IMR-90 (cell line): ENCODE measurements at regions not wholly inside any gene's neighbourhood (a gene's known extent, or its start where the extent isn't known, plus 50 kb on each side); places are given as distances from the start of the nearest gene placed in this dataset.

ENCODE experiments used
- ATAC-seq: fragments of 200-7000 bp; cut with Tn5 transposase; 2 replicates; pipeline ENCODE4 v1.9.1; 2020; ENCODE audit warnings: low read depth, mild to moderate bottlenecking, moderate library complexity
- BruUV-seq: library from RNA; stranded (reverse); fragments of 400-500 nt; replicated peaks from 2 replicates; lab custom pipeline; 2021; lab: Mats Ljungman, UMichigan
- CTCF ChIA-PET: fragments of 300-600 bp; formaldehyde crosslinking; extraction: SDS; loops from one replicate; lab custom pipeline; 2021; ENCODE audit warnings: antibody characterized with exemption; lab: Yijun Ruan, JAX
- POLR2A ChIA-PET: fragments of 300-600 bp; sonication (Branson Sonifier 250); formaldehyde crosslinking; loops from one replicate; lab custom pipeline; 2022; ENCODE audit warnings: antibody characterized with exemption; ENCODE audit not compliant: unreplicated experiment; lab: Charles Lee
- DNase-seq: peaks from one replicate; pipeline ENCODE4 v3.0.0; 2013
- H2AFZ ChIP-seq: replicated peaks from 2 replicates; pipeline ENCODE3; 2013; ENCODE audit warnings: low read length, mild to moderate bottlenecking; ENCODE audit not compliant: poor library complexity
- H2AK5ac ChIP-seq: 2 replicates; pipeline ENCODE4 v1.6.1; 2013; ENCODE audit warnings: low read depth, low read length, inconsistent platforms
- H2AK9ac ChIP-seq: replicated peaks from 2 replicates; pipeline ENCODE3; 2013; ENCODE audit warnings: mild to moderate bottlenecking, low read depth, low read length, moderate library complexity; ENCODE audit not compliant: poor library complexity
- H2BK120ac ChIP-seq: 2 replicates; pipeline ENCODE4 v1.6.1; 2013; ENCODE audit warnings: low read depth, low read length, inconsistent platforms
- H2BK15ac ChIP-seq: 3 replicates; pipeline ENCODE4 v1.6.1; 2013; ENCODE audit warnings: low read depth, low read length, inconsistent platforms
- H2BK20ac ChIP-seq: 2 replicates; pipeline ENCODE4 v1.6.1; 2013; ENCODE audit warnings: low read depth, mild to moderate bottlenecking, inconsistent platforms, low read length, moderate library complexity
- H2BK5ac ChIP-seq: 2 replicates; pipeline ENCODE4 v1.6.1; 2013; ENCODE audit warnings: mild to moderate bottlenecking, low read depth, low read length, inconsistent platforms; ENCODE audit not compliant: poor library complexity, severe bottlenecking
- H3K14ac ChIP-seq: replicated peaks from 2 replicates; pipeline ENCODE4 v1.6.1; 2013; ENCODE audit warnings: low read depth, low read length, inconsistent platforms
- H3K18ac ChIP-seq: 2 replicates; pipeline ENCODE4 v1.6.1; 2013; ENCODE audit warnings: low read depth, low read length, control low read depth
- H3K23ac ChIP-seq: 2 replicates; pipeline ENCODE4 v1.6.1; 2013; ENCODE audit warnings: low read depth, low read length, inconsistent platforms
- H3K27ac ChIP-seq: 2 replicates; pipeline ENCODE4 v1.5.1; 2013; ENCODE audit warnings: mild to moderate bottlenecking, control low read depth, low read length; ENCODE audit not compliant: insufficient read depth
- H3K27me3 ChIP-seq: 2 replicates; pipeline ENCODE4 v1.6.1; 2013; ENCODE audit warnings: low read length; ENCODE audit not compliant: control insufficient read depth, insufficient read depth
- H3K36me3 ChIP-seq: 2 replicates; pipeline ENCODE4 v1.6.1; 2013; ENCODE audit warnings: low read length, mixed read lengths; ENCODE audit not compliant: control insufficient read depth, insufficient read depth
- H3K4ac ChIP-seq: 2 replicates; pipeline ENCODE4 v1.6.1; 2013; ENCODE audit warnings: low read depth, low read length, inconsistent platforms
- H3K4me1 ChIP-seq: 2 replicates; pipeline ENCODE4 v1.6.1; 2013; ENCODE audit warnings: low read length, mixed read lengths; ENCODE audit not compliant: control insufficient read depth, insufficient read depth
- H3K4me2 ChIP-seq: 2 replicates; pipeline ENCODE4 v1.6.1; 2013; ENCODE audit warnings: low read depth, mild to moderate bottlenecking, control low read depth, low read length, moderate library complexity
- H3K4me3 ChIP-seq: 2 replicates; pipeline ENCODE4 v1.5.1; 2013; ENCODE audit warnings: low read depth, mild to moderate bottlenecking, control low read depth, low read length, moderate library complexity; ENCODE audit not compliant: insufficient read depth
- H3K56ac ChIP-seq: 2 replicates; pipeline ENCODE4 v1.6.1; 2013; ENCODE audit warnings: low read length, inconsistent platforms; ENCODE audit not compliant: insufficient read depth; ENCODE audit errors: extremely low read depth
- H3K79me1 ChIP-seq, 2 experiments: 2 replicates each; pipeline ENCODE4 v1.6.1; 2013; ENCODE audit warnings: low read length in 2 of 2, inconsistent platforms in 1 of 2, low read depth in 1 of 2
- H3K9ac ChIP-seq: 2 replicates; pipeline ENCODE4 v1.6.1; 2013; ENCODE audit warnings: low read depth, low read length, control low read depth
- H3K9me1 ChIP-seq: 2 replicates; pipeline ENCODE4 v1.6.1; 2013; ENCODE audit warnings: low read length, inconsistent platforms; ENCODE audit not compliant: insufficient read depth
- H3K9me3 ChIP-seq: 2 replicates; pipeline ENCODE4 v1.6.1; 2013; ENCODE audit warnings: low read length; ENCODE audit not compliant: control insufficient read depth, insufficient read depth
- H4K20me1 ChIP-seq: 2 replicates; pipeline ENCODE4 v1.6.1; 2013; ENCODE audit warnings: low read length, inconsistent platforms; ENCODE audit not compliant: insufficient read depth
- H4K5ac ChIP-seq: 2 replicates; pipeline ENCODE4 v1.6.1; 2013; ENCODE audit warnings: mild to moderate bottlenecking, low read depth, low read length, control low read depth
- H4K8ac ChIP-seq, 2 experiments: 2 replicates each; pipeline ENCODE4 v1.6.1; 2013; ENCODE audit warnings: low read depth in 2 of 2, low read length in 2 of 2, control low read depth in 1 of 2, inconsistent platforms in 1 of 2
- H4K91ac ChIP-seq: 2 replicates; pipeline ENCODE4 v1.6.1; 2013; ENCODE audit warnings: low read depth, low read length, inconsistent platforms; ENCODE audit not compliant: insufficient read depth
- MXI1 ChIP-seq: IDR thresholded peaks from 2 replicates; pipeline ENCODE4 v1.6.1; 2012; ENCODE audit warnings: low read depth, mild to moderate bottlenecking, low read length, moderate library complexity, borderline replicate concordance
- WGBS, 2 experiments: methylation state at CpG; one replicate each; pipeline versions ENCODE4 v1.1.5 to v1.1.7; 2013; ENCODE audit warnings: missing lambda C conversion rate in 2 of 2; ENCODE audit not compliant: insufficient read length in 1 of 2; ENCODE audit errors: extremely low coverage in 2 of 2; 5-methylcytosine and 5-hydroxymethylcytosine counted together
- dilution Hi-C: fragments of 300-500 bp; cut with HindIII; formaldehyde crosslinking; loops from one replicate; pipeline ENCODE4 v1.14.3; 2018; ENCODE audit warnings: low sequenced_read_pairs; ENCODE audit not compliant: unreplicated experiment
- in situ Hi-C: fragments of 300-500 bp; cut with MboI; formaldehyde crosslinking; loops from 3 replicates; pipeline ENCODE4 v1.14.3; 2019; ENCODE audit warnings: low sequenced_read_pairs, inconsistent platforms, mixed read lengths
- intact Hi-C: fragments of 100-400 bp; cut with micrococcal nuclease; formaldehyde crosslinking; loops from 2 replicates; pipeline ENCODE4 v1.10.0; 2022

GRCh38 chrX:103153661-103154060, 60.7 kb upstream of the NXF3 start:
- intact Hi-C loops: loop anchor here (10.0 kb wide), 1 partner anchor 1089 kb away; no protein-coding TSS in a partner anchor
- Histone ChIP-seq H2BK15ac (no peak overlapping the region), H3K9ac (no peak overlapping the region), H3K4me3 (no peak overlapping the region), H2BK120ac (no peak overlapping the region), H2AK9ac (no peak overlapping the region), H3K14ac (no peak overlapping the region), H2AK5ac (no peak overlapping the region), H3K9me1 (no peaks in the 10 kb centered on the region), H4K8ac (no peak overlapping the region), H4K5ac (no peak overlapping the region), H3K18ac (no peak overlapping the region), H3K9me3 (no peaks in the 10 kb centered on the region), H4K91ac (no peak overlapping the region), H3K4me1 (no peaks in the 10 kb centered on the region), H2AFZ (no peak overlapping the region), H2BK20ac (no peak overlapping the region), H4K20me1 (no peaks in the 10 kb centered on the region; the same call in 1 of the 2 replicates), H3K27ac (no peak overlapping the region), H3K79me1 (no peaks in the 10 kb centered on the region), H3K23ac (no peak overlapping the region), H3K27me3 (peaks cover 4% of the 10 kb centered on the region), H3K36me3 (no peaks in the 10 kb centered on the region), H3K4me2 (no peak overlapping the region), H3K4ac (no peak overlapping the region), H3K56ac (no peak overlapping the region), H2BK5ac (no peak overlapping the region)
- in situ Hi-C loops: loop anchor here (10.0 kb wide), 1 partner anchor 199 kb away; no protein-coding TSS in a partner anchor
- dilution Hi-C loops: no loop called here
- no TSS peak for BruUV-seq
- ATAC-seq: no peak
- DNase-seq: no peak
- CTCF ChIA-PET: no interaction called here
- POLR2A ChIA-PET: no interaction called here
- no CpG with 5 or more reads among the region's 2 CpGs for WGBS, 2 experiments
- TF ChIP-seq MXI1: no peak
